GM19438 (cell line): ENCODE measurements at regions not wholly inside any gene's neighbourhood (a gene's known extent, or its start where the extent isn't known, plus 50 kb on each side); places are given as distances from the start of the nearest gene placed in this dataset.
"Not testable (repeated sequence)": the region's sequence is repeated elsewhere in the genome, so short reads cannot be mapped to it uniquely, and the experiment has no call there.

ENCODE experiments used
- ATAC-seq: cut with Tn5 transposase; IDR thresholded peaks from one replicate; pipeline ENCODE4 v1.9.1; 2021; ENCODE audit warnings: low read depth; ENCODE audit not compliant: unreplicated experiment

- not testable (repeated sequence) for ATAC-seq
These were observed 941.9 kb upstream of the ADAMTS5 start for GRCh38 chr21:27908816-27909215.

DNA sequence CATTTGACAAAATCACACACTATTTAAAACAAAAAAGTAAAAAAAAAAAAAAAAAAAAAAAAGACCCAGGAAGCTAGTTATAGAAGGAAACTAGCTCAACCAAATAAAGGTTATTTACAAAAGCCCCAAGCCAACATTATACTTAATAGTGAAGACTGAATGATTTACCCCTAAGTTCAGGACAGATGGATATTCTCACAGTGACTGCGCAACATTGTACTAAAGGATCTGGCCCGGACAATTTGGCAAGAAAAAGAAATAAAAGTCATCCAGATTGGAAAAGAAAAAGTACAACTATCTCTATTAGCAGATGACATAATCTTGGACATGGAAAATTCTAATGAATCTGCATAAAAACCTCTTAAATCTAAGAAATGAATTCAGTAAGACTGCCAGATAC, 936.0 kb upstream of the ADAMTS5 start:
- not testable (repeated sequence) for ATAC-seq

DNA sequence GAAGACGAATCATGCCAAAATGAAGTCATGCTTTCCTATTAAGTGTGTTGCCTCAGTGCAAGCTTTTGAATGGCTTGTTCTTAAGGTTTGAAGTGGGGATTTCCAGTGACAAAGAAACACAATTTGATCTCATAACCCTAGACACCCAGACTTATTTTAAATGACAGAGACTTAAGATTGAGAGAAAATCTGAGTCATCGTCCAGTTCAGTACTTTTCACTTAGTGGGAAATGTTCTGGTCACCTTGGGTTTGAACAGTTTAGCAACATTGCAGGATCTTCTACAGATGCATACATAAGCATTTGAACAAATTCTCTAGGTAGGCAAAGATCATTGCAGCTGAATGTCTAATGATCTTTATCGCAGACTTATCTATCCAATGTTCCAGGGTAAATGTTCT, 926.7 kb upstream of the ADAMTS5 start:
- not testable (repeated sequence) for ATAC-seq

DNA sequence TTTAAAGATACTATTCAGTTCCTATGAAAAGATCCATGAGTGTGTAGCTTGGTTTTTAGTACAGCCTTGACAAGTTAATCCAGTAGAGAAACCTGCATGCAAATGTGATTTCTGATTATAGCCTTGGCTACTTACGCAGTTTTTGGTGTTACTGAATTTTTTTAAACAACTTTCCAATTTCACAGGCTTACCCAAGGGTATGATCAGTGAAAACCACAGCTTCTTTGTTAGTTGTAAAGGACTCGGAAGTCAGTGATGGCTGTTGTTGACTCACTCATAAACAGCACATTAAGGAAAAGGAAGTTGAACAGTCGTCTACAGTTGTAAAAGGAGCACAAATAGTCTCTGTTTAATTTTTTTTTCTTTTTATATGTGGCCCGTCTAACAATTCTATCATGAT, 924.6 kb upstream of the ADAMTS5 start:
- ATAC-seq = not testable (repeated sequence)

- not testable (repeated sequence) for ATAC-seq
These were observed 921.0 kb upstream of the ADAMTS5 start for GRCh38 chr21:27887808-27888455.

DNA sequence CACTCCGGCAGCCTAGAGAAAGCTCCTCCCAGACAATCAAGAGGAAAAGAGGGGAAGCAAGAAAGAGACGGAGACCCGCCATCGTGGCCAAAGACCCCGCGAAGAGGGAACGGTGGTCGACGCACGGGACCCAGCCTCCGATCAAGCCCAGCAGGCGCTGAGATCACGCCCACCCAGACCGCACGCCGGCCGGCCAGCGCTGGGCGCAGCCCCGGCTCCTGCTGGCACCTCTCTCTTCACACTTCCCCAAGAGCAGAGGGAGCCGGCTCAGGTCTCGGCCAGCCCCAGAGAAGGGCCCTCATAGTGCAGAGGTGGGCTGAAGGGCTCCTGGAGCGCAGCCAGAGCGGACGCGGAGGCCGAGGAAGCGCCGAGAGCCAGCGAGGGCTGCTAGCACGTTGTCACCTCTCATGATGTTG, 918.4 kb upstream of the ADAMTS5 start:
- no peak for ATAC-seq

- not testable (repeated sequence) for ATAC-seq
These were observed 914.4 kb upstream of the ADAMTS5 start for GRCh38 chr21:27881331-27881730.

GRCh38 chr21:27872411-27872810, 905.5 kb upstream of the ADAMTS5 start:
- not testable (repeated sequence) for ATAC-seq

DNA sequence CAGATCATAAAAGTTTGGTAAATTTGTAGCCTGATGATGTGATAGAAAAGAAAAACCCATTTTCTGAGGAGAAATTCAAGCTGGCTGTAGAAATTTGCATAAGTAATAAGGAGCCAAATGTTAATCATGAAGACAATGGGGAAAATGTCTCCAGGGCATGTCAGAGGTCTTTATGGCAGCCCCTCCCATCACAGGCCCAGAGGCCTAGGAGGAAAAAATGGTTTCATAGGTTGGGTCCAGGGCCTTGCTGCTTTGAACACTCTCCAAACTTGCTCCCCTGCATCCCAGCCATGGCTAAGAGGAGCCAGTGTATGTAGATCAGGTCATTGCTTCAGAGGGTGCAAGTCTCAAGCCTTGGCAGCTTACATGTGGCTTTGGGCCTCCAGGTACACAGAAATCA, 903.9 kb upstream of the ADAMTS5 start:
- not testable (repeated sequence) for ATAC-seq

- not testable (repeated sequence) for ATAC-seq
These were observed 893.5 kb upstream of the ADAMTS5 start for GRCh38 chr21:27860314-27860955.

GRCh38 chr21:27858053-27858825, 891.4 kb upstream of the ADAMTS5 start:
- not testable (repeated sequence) for ATAC-seq

DNA sequence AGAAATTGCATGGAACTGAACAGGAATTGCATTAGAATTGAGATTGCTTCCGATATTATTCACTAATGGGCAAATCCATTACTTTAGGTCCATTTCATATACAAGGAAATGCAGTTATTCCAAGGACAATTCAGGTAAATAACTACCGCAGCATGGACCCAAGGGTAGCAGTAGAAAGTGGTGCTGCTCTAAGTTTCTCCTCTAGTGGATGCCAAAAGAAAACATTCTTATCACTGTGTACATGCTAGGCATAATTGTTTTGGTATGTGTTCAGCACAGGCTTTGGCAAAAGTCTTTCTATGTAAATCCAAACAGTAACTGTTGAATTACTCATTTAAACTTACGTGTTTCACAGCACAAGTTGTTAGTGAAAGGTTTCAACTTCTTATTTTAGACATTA, 890.1 kb upstream of the ADAMTS5 start:
- ATAC-seq = not testable (repeated sequence)

GRCh38 chr21:27841084-27841672, 874.3 kb upstream of the ADAMTS5 start:
- no peak for ATAC-seq

- no peak for ATAC-seq
These were observed 873.4 kb upstream of the ADAMTS5 start for GRCh38 chr21:27840262-27840661.

DNA sequence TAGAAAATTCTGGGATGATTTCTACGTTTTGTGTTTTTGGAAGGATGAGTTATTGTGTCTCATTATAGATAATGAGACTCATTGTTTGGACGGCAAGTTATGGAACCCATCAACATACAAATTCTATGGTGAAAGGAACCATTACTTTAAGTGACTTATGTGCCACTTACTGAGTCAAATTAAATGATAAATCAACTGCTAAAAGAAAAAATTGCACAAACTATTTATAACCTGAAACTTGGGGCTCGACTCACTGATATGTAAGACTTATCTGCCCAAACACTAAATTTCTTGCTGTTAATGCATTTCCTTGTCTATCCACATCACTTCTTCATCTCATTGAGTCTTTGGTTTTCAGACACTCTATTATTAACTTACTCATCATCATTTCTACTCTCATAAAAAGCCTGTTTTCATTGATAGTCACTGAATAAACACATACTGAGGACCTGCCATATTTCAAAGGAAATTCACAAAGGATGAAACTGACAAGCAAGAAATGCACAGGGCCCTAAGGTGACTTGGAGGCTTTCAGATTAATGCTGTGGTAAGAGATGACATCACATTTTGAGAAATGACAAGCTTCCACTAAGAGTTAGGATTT, 872.7 kb upstream of the ADAMTS5 start:
- ATAC-seq = no peak

- no peak for ATAC-seq
These were observed 871.7 kb upstream of the ADAMTS5 start for GRCh38 chr21:27838573-27838972.

GRCh38 chr21:27837936-27838335, 871.0 kb upstream of the ADAMTS5 start:
- no peak for ATAC-seq

DNA sequence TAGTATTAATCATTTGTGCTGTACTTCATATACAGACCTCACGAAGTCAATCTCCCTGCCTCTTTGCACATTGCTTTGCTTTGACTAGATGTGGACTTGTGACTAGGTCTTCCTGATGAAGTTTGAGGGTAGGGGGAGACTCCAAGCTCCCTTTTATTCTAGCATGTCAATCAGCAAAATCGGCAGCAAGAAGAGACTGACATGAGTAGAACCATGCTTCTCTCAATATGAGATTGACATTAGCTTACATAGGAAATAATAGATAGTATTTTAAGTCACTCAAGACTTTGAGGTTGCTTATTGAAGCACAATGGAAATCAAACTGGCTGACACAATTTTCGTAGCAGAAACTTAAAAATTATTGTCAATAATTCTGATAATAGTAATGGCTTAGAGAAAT, 866.4 kb upstream of the ADAMTS5 start:
- no peak for ATAC-seq

DNA sequence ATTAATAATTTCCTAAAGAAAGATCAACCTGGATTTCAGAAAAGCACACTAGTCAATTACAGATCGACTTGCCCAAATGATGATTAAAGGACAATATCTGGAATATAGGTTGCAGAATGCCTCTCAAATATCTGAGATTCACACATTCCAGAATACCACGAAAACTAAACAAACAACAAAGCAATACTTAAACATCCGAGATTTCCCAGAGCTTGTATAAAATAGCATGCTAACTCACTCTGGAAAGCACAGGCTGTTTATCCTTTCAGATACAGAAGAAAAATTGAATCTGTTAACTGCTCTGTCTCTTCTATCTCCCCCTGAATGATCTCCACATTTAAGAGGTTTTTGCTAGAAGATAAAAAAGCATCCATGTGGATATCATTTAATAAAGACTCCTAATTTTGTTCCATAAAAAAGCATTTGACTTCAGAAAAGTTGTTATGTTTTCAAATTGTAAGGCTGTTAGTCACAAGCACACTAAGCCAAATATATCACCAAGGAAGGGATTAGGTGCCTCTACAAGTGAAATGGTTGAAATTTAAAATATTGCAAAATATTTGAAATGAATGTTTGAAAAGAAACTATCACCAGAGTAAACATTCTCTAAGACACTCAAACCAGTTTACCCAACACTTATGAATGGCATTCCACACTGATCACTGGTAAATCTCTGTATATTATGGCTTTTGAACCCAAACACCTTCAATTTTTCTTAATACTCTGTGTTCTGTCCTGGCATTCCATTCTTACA, 865.1 kb upstream of the ADAMTS5 start:
- no peak for ATAC-seq

DNA sequence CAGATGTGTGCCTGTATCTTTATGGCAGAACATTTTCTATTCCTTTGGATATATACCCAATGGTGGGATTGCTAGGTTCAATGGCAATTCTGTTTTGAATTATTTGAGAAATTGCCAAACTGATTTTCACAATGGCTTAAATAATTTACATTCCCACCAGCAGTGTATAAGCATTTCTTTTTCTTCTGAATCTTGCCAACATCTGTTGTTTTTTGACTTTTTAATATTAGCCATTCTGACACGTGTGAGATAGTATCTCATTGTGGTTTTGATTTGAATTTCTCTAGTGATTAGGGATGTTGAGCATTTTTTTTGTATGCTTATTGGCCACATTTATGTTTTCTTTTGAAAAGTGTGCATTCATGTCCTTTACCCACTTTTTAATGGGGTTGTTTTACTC, 864.3 kb upstream of the ADAMTS5 start:
- no peak for ATAC-seq
